Brain pericyte (primary cell): ENCODE measurements at regions not wholly inside any gene's neighbourhood (a gene's known extent, or its start where the extent isn't known, plus 50 kb on each side); places are given as distances from the start of the nearest gene placed in this dataset.
A peak's percentile ranks its signal among the peaks of the same experiment; 100 is the strongest.
"Not testable (repeated sequence)": the region's sequence is repeated elsewhere in the genome, so short reads cannot be mapped to it uniquely, and the experiment has no call there.

Experiments used
- DNase-seq: peaks from one replicate; pipeline ENCODE4 v3.0.0-alpha.2; 2012; ENCODE audit warnings: low read depth, low spot score

DNA sequence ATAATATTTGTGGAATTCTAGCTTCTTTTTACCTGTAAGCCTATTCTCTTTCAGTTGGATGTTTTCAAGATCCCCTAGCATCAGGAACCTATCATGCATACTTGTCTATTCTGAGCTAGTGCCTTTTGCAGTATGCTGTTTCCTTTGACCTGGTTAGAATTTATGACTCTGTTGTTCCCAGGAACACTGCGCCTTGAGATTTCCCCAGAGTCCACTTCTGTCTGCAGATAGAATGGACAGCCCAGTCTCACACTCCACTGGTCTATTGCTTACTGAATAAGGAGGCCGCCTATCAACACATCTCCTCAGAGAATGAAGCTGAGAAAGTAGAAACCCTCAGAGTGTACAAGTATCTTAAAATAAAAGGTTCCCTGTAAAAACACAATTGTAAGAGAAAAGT lies 465.1 kb upstream of the GALNTL6 start:
- DNase-seq = no peak

DNA sequence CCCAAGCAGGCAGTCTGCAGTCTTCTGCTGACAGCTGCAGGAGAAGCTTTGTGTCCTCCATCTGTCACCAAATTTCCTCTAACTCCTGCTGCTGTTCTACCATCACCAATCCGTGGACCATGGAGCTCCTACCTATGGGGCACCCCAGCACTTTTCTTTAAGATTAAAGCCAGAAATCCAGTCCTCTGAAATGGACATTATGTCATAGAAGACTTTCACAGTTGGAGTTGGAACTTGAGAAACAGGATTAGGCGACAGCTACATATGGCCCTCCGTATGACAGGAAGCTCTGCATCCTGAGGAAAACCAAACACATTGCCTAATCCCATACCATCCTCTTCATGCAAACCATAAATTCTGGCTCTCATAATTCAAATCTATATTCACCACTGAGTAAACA lies 470.6 kb upstream of the GALNTL6 start:
- no peak for DNase-seq

DNA sequence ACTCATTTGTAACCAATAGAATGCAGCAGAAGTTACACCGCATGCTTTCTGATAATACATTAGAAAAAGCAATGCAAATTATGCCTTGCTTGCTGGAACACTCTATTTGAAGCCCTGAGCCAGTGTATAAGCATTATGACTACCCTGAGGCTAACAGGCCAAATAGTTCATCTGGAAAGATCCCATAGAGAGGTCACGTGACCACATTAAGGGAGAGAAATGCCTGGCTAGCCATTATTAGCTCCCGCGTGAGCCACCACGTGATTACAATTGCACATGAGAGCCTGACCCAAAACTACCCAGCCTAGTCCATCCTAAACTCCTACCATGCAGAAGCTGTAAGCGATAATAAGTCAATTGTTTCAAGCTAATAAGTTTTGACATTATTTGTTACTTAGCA lies 472.9 kb upstream of the GALNTL6 start:
- no peak for DNase-seq

DNA sequence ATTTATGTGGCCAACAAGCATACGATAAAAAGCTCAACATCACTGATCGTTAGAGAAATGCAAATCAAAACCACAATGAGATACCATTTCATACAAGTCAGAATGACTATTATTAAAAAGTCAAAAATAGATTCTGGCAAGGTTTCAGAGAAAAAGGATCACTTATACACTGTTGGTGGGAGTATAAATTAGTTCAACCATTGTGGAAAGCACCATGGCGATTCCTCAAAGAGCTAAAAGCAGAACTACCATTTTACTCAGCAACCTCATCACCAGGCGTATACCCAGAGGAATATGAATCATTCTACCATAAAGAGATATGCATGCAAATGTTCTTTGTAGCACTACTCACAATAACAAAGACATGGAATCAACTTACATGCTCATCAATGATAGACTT lies 478.7 kb upstream of the GALNTL6 start:
- DNase-seq = no peak

DNA sequence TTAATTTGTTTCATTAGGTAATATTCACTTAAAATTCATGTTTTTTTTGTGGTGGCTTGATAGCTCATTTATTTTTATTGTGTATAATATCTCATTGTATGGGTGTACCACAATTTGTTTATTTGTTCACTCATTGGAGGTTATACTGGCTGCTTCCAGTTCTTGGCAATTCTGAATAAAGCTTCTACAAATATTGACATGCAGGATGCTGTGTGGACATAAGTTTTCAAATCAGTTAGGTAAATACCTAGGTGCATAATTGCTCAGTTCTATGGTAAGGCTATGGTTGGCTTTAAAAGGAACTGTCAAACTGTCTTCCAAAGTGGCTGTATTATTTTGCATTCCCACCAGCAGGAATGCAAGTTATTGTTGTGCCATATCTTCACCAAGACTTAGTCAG lies 504.5 kb upstream of the GALNTL6 start:
- no peak for DNase-seq

DNA sequence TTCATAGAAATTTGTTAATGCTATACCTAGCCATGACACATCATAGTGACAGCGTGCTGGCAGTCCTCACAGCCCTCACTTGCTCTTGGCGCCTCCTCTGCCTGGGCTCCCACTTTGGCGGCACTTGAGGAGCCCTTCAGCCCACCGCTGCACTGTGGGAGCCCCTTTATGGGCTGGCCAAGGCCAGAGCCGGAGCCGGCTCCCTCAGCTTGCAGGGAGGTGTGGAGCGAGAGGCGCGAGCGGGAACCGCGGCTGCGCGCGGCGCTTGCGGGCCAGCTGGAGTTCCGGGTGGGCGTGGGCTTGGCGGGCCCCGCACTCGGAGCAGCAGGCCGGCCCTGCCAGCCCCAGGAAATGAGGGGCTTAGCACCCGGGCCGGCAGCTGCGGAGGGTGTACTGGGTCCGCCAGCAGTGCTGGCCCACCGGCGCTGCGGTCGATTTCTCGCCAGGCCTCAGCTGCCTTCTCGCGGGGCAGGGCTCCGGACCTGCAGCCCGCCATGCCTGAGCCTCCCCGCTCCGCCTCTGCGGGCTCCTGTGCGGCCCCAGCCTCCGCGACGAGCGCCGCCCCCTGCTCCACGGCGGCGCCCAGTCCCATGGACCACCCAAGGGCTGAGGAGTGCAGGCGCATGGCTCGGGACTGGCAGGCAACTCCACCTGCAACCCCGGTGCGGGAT lies 515.0 kb upstream of the GALNTL6 start:
- DNase-seq = not testable (repeated sequence)

DNA sequence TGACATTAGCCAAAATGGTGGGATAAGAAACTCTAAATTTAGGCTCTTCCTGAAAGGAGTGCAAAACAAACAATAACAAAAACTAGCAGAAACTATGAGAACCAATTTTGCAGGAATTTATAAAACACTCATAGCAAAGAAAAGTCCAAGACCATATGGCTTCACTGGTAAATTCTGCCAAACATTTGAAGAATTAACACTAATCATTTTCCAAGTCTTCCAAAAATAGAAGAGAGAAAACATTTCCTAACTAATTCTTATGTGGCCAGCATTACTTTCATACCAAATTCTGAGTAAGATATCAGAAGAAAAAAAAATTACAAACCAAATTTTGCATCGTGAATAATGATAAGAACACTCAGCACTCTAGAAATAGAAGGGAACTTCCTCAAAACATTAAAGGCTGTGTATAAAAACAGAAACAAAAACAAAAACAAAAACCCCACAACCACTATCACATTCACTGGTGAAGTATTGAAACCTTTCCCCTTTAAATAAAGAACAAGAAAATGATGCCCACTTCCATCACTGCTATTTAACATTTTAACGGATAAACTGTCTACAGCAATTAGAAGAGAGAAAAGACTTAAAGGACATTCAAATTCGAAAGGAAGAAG lies 524.3 kb upstream of the GALNTL6 start:
- no peak for DNase-seq

DNA sequence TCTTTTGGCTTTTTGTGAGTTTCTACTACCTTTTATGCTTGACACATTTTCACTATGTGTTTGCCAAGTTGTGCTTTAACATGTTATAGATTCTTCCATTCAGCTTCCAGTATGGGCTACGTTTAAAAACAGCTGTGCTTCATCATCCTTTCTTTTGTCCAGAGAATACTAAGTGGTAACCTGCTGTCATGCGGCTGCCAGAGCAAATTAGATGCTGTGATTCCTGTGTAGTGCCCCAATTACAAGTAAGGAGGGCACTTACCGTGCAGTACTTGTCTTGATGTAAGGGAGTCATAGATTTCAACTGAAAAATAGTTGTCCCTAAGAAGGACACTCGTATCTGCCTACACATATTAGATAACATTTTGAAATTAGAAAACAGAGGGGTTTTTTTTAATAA lies 531.8 kb upstream of the GALNTL6 start:
- DNase-seq = no peak

DNA sequence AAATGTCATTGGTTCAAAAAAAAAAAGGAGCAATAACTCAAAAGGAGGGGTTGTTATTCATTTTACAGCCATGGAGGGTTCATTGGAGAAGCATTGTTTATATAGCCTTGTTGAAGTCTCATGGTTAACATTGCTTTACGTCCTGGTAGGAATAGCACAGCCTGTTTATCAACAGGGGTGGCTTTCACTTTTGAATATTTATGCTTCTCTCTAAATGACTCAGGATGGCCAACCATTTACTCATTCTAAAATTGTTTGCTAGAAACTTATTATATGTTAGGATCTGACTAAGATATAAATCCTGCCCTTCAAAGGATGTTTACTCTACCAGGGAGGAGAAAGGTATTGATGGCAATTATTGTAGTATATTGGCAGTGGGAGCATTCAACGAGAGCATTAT lies 534.1 kb upstream of the GALNTL6 start:
- no peak for DNase-seq

DNA sequence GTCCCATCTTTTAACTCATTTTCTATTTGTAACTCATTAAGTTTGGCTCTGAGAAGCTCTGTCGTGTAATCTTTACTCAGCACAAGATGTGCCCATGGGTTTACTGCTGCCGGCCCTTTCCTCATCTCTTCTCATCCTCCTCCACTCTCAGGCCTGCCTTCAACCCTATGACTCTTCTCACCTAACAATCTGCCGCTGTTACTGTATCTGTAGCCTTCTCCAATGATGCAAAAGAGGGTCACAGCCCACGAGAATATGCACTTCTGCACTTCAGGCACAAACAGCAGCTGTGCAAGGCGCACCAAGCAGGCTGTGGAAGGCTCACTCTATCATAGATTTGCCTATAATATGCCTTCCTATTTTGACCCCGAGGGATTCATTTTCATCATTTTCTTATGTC lies 546.5 kb upstream of the GALNTL6 start:
- no peak for DNase-seq

DNA sequence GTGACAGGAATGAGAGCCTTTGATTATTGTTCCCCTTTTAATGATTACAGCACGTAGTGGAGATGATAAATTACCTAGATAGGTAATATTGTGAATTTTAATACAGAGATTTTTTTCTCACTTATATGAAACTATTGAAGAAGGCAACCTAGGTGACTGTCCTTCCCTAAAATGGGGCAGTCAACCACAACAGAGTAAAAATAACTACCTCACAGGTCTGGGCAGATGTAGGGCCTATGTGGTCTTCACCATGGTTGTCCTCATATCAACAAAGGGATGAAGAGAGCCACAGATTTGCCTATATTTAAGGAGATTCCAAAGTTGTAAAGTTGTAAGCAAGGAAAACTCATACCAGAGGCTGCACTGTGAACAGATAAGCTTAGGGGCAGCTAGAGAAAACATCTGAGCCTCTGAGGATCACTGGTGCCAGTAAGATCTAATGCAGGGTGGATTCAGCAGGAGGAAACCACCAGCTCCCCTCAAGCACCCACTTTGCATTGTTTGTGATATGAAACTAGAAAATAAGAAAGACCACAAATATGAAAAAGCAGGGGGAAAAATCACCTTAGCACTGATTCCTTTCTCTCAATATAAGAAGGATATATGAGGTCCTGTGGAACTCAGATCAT lies 547.9 kb upstream of the GALNTL6 start:
- no peak for DNase-seq

DNA sequence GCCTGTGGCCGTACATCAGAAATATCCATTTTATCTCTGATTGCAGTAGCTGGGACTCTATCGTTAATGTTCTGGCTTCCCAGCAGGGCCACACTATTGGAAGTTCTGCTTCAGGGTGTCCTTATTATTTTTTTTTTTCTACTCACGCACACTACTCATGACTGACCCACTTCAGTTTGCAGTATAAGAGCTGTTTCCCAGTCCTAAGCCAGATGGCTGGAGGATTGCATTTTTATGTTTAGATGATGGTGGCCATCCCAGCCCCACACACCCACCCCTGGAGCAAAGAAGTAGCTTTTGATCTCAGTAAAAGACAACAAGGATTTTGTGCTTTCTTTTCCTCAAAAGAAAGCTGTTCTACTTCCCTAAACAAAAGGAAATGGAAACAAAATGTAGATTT lies 557.0 kb upstream of the GALNTL6 start:
- no peak for DNase-seq

DNA sequence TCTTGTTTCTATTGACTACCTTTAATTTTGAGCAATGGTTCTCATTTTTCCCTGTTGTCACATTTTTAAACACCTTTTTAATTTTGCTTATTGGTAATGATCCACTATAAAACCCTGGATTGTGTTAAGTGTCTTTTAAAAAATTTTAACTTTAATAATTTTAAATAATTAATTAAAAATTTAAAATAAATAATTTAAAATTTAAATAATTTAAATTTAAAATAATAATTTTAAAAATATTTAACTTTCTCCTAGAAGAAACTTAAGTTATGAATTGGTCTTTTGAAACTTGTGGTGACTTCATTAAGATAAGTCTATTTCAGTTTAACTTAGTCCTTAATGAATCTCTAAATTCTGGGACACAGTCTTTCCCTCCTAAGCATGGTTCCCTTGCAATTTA lies 566.3 kb upstream of the GALNTL6 start:
- DNase-seq = no peak

DNA sequence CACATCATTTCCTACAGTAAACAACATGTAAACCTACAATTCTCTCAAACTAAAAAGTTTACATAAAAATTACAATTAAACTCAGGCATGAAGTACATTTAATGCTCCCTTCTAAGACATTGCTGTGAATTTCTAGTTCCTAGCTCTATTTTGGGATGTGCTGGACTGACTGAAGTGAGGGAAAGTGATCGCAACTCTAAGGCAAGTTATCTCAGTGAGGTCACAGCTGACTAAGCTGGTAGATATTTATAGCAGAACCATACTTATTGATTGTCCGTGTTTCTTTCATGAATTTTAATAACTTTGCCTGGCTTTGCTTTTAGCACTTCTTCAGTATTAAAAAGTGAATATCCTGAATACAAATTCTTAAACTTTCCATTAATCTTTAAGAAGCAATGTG lies 570.4 kb upstream of the GALNTL6 start:
- DNase-seq = no peak

DNA sequence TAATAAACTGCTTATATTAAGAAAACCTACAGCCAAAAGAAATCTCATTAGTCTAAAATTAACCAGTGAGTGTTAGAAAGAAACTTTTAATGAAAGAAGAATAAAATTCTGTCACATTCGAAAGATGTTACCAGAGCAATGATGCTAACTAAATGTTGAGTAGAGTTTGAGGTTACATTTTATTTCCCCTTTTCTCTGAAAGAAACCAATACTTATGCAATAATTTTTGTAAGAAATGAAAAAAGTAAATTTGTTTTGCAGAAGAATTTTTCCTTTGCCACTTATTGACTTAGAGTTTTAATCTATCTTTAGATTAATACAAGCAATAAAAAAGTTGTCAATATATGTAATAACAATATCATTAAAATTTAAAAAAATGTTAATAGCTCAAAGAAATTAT lies 574.0 kb upstream of the GALNTL6 start:
- DNase-seq = no peak

DNA sequence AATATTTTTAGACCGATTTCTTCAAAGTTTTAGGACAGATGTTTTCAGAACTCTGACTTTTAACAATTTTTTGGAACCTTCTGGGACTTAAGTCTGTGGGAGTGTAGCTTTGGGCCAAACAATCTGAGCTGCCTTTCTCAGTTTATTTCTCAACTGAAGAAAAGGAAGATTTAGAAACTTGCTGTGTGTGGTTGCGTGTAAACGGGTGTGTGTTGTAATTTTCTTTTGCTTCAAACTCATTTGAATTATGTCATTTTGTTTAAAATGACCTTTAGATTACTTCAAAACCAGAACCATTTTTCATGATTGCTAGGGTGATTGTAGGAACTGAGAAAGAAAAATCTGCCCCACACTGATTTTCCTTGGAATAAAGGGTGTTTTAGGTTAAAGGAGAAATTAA lies 577.7 kb upstream of the GALNTL6 start:
- DNase-seq = no peak

DNA sequence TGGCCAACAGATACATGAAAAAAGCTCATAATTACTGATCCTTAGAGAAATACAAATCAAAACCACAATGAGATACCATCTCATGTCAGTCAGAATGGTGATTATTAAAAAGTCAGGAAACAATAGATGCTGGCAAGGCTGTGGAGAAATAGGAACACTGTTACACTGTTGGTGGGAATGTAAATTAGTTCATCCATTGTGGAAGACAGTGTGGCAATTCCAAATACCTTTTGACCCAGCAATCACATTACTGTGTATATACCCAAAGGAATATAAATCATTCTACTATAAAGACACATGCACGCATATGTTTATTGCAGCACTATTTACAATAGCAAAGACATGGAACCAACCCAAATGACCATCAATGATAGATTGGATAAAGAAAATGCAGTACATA lies 583.9 kb upstream of the GALNTL6 start:
- DNase-seq = not testable (repeated sequence)

DNA sequence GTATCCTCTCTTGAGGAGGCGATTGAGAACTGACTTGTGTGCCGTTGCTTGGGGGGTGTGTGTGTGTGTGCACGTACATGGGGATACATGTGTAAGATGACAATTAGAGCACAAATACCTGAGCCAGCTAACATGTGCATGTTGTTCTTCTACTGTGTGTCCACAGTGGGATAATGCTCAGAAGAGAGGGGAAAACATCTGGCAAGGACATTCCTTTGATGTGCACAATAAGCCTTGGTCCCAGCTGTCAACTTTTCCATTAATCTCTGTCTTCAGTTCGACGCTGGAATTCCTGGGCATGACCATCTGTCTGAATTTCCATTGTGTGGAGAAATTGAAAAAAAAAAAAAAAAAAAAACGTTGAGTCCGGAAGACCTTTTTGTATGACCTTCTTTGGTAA lies 592.0 kb upstream of the GALNTL6 start:
- DNase-seq = no peak

DNA sequence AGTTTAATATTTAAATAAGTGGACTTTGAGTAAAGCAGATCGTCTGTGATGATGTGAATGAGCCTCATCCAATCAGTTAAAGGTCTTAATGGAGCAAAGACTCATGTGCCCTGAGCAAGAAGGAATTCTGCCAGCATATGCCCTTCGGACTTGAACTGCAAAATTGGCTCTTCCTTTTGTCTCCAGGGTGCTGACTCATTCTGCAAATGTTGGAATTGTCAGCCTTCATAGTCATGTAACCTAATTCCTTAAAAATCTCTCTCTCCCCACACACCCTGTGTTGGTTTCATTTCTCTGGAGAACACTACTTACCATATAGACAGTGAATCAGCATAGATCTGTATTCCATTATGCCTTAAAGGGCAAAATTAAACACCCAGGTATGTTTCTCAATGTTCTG lies 609.8 kb upstream of the GALNTL6 start:
- DNase-seq = peak; percentile 49

DNA sequence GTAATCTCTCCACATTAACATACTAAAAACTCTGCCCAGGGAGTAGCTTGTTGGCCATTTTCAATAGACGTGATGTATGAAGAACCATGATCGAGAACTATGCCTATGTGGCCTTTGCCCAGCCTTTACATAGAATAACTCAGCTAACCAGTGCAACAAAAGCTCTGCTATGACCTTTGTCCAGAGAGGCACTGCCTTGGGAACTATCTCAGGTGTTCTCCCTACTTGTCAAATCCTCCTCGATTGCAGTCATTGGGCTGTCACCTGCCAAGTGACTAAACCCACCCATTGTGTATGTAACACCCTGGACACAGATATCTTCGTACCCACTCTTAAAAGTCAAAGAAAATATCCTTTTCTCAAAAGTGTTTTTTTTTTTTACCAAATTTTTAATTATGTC lies 610.3 kb upstream of the GALNTL6 start:
- no peak for DNase-seq

DNA sequence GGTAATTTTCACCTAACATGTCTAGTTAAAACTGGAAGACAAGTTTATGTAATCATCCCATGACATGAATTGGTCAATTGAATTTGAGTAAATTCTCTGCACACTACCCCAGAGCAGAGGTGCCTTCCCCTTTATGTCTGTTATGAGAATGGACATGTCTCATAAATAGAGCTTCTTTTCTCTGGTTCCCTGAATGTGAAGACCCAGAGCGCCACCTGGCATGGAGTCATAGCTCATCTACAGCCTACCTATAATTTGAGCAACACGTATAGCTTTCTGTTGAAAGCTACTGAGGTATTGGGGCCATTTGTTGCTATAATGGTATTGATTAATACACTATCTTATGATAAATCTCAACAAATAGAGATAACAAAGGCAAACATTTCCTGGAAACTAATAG lies 626.5 kb upstream of the GALNTL6 start:
- DNase-seq = no peak

DNA sequence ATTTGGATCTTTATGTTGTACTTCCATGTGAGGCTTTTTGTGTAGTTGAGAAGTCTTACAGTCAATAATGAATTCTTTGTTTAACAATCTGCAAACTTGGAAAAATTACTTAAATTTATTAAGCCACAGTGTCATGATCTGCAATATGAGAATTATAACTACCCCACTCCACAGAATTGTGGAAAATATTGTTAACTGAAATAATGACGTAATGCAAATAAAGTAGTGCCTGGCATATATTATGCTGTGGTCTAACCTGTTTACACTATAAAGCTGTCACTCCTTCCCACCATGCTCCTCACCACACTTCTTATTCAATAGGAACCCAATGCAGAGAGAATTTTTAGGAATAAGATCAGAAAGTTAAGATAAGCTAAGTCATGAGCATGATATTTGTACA lies 632.1 kb upstream of the GALNTL6 start:
- DNase-seq = no peak

DNA sequence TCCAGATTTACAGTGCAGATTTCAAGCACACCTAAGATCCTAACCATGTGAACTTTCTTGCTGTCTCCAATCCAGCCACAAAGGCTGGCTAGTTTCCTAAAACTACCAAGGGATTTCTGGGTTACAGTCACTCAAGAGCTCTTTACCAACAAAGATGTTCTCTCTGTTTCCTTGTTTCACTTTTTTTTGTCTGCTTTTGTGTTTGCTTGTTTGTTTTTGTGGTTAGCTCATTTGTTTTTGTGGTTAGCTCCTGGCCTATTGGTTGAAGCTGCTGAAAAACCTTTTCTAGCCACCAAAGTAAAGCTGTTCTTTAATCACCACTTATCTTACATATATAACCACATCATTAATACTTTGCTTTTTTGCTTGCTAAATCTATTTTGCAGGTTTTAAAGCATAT lies 642.5 kb upstream of the GALNTL6 start:
- DNase-seq = no peak
